Esophagus mucosa (tissue), 1 donor: ENCODE measurements at regions not wholly inside any gene's neighbourhood (a gene's known extent, or its start where the extent isn't known, plus 50 kb on each side); places are given as distances from the start of the nearest gene placed in this dataset.

Experiments
- ATAC-seq: fragments of 200-7000 bp; cut with Tn5 transposase; one replicate; pipeline ENCODE4 v1.9.1; 2020
- donor health status: DM: yes; HTN: yes; CAD: no.

- peak; percentile 96 for ATAC-seq
These were observed 447.4 kb downstream of the EPHA4 start for GRCh38 chr2:221124532-221125240.

- peak; percentile 54 for ATAC-seq
These were observed 446.4 kb downstream of the EPHA4 start for GRCh38 chr2:221125691-221126090.

GRCh38 chr2:221129657-221130056 lies 442.4 kb downstream of the EPHA4 start:
- ATAC-seq, result no peak

GRCh38 chr2:221130431-221130830 lies 441.7 kb downstream of the EPHA4 start:
- no peak for ATAC-seq

GRCh38 chr2:221133941-221134340 lies 438.2 kb downstream of the EPHA4 start:
- ATAC-seq, result no peak

GRCh38 chr2:221134718-221135117 lies 437.4 kb downstream of the EPHA4 start:
- ATAC-seq, result no peak

- no peak for ATAC-seq
These were observed 436.4 kb downstream of the EPHA4 start for GRCh38 chr2:221135699-221136098.

GRCh38 chr2:221137385-221137784 lies 434.7 kb downstream of the EPHA4 start:
- ATAC-seq, result no peak

- ATAC-seq, result no peak
These were observed 429.8 kb downstream of the EPHA4 start for GRCh38 chr2:221142341-221142740.

GRCh38 chr2:221143231-221143630 lies 428.9 kb downstream of the EPHA4 start:
- no peak for ATAC-seq

GRCh38 chr2:221144909-221145308 lies 427.2 kb downstream of the EPHA4 start:
- no peak for ATAC-seq

GRCh38 chr2:221145396-221145795 lies 426.7 kb downstream of the EPHA4 start:
- ATAC-seq, result peak; percentile 50

GRCh38 chr2:221153226-221153625 lies 418.9 kb downstream of the EPHA4 start:
- no peak for ATAC-seq

- ATAC-seq, result no peak
These were observed 417.9 kb downstream of the EPHA4 start for GRCh38 chr2:221154176-221154575.

GRCh38 chr2:221156062-221156734 lies 415.9 kb downstream of the EPHA4 start:
- no peak for ATAC-seq

GRCh38 chr2:221161186-221161585 lies 410.9 kb downstream of the EPHA4 start:
- ATAC-seq, result no peak

- no peak for ATAC-seq
These were observed 405.8 kb downstream of the EPHA4 start for GRCh38 chr2:221166292-221166691.

GRCh38 chr2:221167561-221167960 lies 404.5 kb downstream of the EPHA4 start:
- ATAC-seq, result no peak

- ATAC-seq, result no peak
These were observed 402.4 kb downstream of the EPHA4 start for GRCh38 chr2:221169724-221170123.

GRCh38 chr2:221170548-221170947 lies 401.6 kb downstream of the EPHA4 start:
- ATAC-seq, result no peak

- no peak for ATAC-seq
These were observed 395.4 kb downstream of the EPHA4 start for GRCh38 chr2:221176667-221177066.

GRCh38 chr2:221178139-221178538 lies 394.0 kb downstream of the EPHA4 start:
- ATAC-seq, result no peak

GRCh38 chr2:221186873-221187272 lies 385.2 kb downstream of the EPHA4 start:
- no peak for ATAC-seq

- no peak for ATAC-seq
These were observed 382.6 kb downstream of the EPHA4 start for GRCh38 chr2:221189431-221190067.
